ENCODE measurements at regions not wholly inside any gene's neighbourhood (a gene's known extent, or its start where the extent isn't known, plus 50 kb on each side); places are given as distances from the start of the nearest gene placed in this dataset.

GRCh38 chr11:116132273-116132978 lies 628.2 kb upstream of the CADM1 start:
- WGBS, 2 donors, result 82 to 83% methylated on average over 14 of the region's 14 CpGs
- H3K4me3 ChIP-seq, result no peak overlapping the region
- H3K4me1 ChIP-seq, result no peaks in the 10 kb centered on the region
- no peak for DNase-seq (ENCODE audit: low spot score in 2 of 2)
- no peaks in the 10 kb centered on the region for H3K36me3 ChIP-seq
- TF ChIP-seq EP300 (IDR thresholded peaks at IDR 0.05) (no peak), CTCF (IDR thresholded peaks at IDR 0.05) (no peak), POLR2A (IDR thresholded peaks at IDR 0.05) (no peak)
- H3K9me3 ChIP-seq, result no peaks in the 10 kb centered on the region
- no peaks in the 10 kb centered on the region for H3K27me3 ChIP-seq
- no peak overlapping the region for H3K27ac ChIP-seq

GRCh38 chr11:116130122-116130521 lies 625.9 kb upstream of the CADM1 start:
- Histone ChIP-seq H3K27ac (no peak overlapping the region), H3K4me1 (no peaks in the 10 kb centered on the region), H3K36me3 (no peaks in the 10 kb centered on the region), H3K9me3 (no peaks in the 10 kb centered on the region), H3K4me3 (no peak overlapping the region), H3K27me3 (no peaks in the 10 kb centered on the region)
- 67 to 72% methylated on average over 6 of the region's 6 CpGs for WGBS, 2 donors
- no peak for DNase-seq (ENCODE audit: low spot score in 2 of 2)
- TF ChIP-seq POLR2A (IDR thresholded peaks at IDR 0.05), result no peak
- no peak for TF ChIP-seq CTCF (IDR thresholded peaks at IDR 0.05)
- TF ChIP-seq EP300 (IDR thresholded peaks at IDR 0.05), result no peak

- no peak for TF ChIP-seq CTCF (IDR thresholded peaks at IDR 0.05)
- TF ChIP-seq POLR2A (IDR thresholded peaks at IDR 0.05), result no peak
- TF ChIP-seq EP300 (IDR thresholded peaks at IDR 0.05), result no peak
- no peaks in the 10 kb centered on the region for H3K9me3 ChIP-seq
- no peak for DNase-seq (ENCODE audit: low spot score in 2 of 2)
- H3K27me3 ChIP-seq, result no peaks in the 10 kb centered on the region
- WGBS, 2 donors, result 94 to 95% methylated on average over 9 of the region's 9 CpGs
- no peaks in the 10 kb centered on the region for H3K36me3 ChIP-seq
- no peak overlapping the region for H3K27ac ChIP-seq
- no peaks in the 10 kb centered on the region for H3K4me1 ChIP-seq
- H3K4me3 ChIP-seq, result no peak overlapping the region
These were observed 625.2 kb upstream of the CADM1 start for GRCh38 chr11:116129456-116129855.

GRCh38 chr11:116126562-116126961 lies 622.3 kb upstream of the CADM1 start:
- 90 to 94% methylated on average over 3 of the region's 3 CpGs for WGBS, 2 donors
- no peak overlapping the region for H3K4me3 ChIP-seq
- H3K27me3 ChIP-seq, result no peaks in the 10 kb centered on the region
- no peak for TF ChIP-seq EP300 (IDR thresholded peaks at IDR 0.05)
- TF ChIP-seq POLR2A (IDR thresholded peaks at IDR 0.05), result no peak
- no peak for TF ChIP-seq CTCF (IDR thresholded peaks at IDR 0.05)
- DNase-seq (ENCODE audit: low spot score in 2 of 2), result no peak
- H3K9me3 ChIP-seq, result no peaks in the 10 kb centered on the region
- H3K27ac ChIP-seq, result no peak overlapping the region
- no peaks in the 10 kb centered on the region for H3K36me3 ChIP-seq
- H3K4me1 ChIP-seq, result no peaks in the 10 kb centered on the region

- DNase-seq (ENCODE audit: low spot score in 2 of 2), result no peak
- Histone ChIP-seq H3K27ac (no peak overlapping the region), H3K36me3 (no peaks in the 10 kb centered on the region), H3K4me1 (no peaks in the 10 kb centered on the region), H3K27me3 (no peaks in the 10 kb centered on the region), H3K9me3 (no peaks in the 10 kb centered on the region), H3K4me3 (no peak overlapping the region)
- TF ChIP-seq EP300 (IDR thresholded peaks at IDR 0.05) (no peak), CTCF (IDR thresholded peaks at IDR 0.05) (no peak), POLR2A (IDR thresholded peaks at IDR 0.05) (no peak)
- WGBS, 2 donors, result 77 to 90% methylated on average over 9 of the region's 9 CpGs
These were observed 620.9 kb upstream of the CADM1 start for GRCh38 chr11:116124922-116125714.
